HepG2 (cell line): ENCODE measurements at regions not wholly inside any gene's neighbourhood (a gene's known extent, or its start where the extent isn't known, plus 50 kb on each side); places are given as distances from the start of the nearest gene placed in this dataset.

Experiments used
- ATAC-seq: fragments of 200-7000 bp; cut with Tn5 transposase; 3 replicates; pipeline ENCODE4 v1.9.1; 2020; ENCODE audit warnings: mild to moderate bottlenecking, moderate library complexity
- BruUV-seq: library from RNA; stranded (reverse); fragments of 400-500 nt; replicated peaks from 2 replicates; lab custom pipeline; 2021; lab: Mats Ljungman, UMichigan
- CTCF ChIA-PET: fragments of 300-600 bp; formaldehyde crosslinking; extraction: SDS; loops from one replicate; lab custom pipeline; 2021; ENCODE audit warnings: low total read pairs, inconsistent platforms, low intra/inter-chr PET ratio; lab: Yijun Ruan, JAX
- POLR2A ChIA-PET: fragments of 350-600 bp; sonication (Branson Sonifier 250); formaldehyde crosslinking; loops from one replicate; lab custom pipeline; 2020; ENCODE audit warnings: antibody characterized with exemption, inconsistent platforms; lab: Yijun Ruan, JAX
- DNase-seq: peaks from one replicate; pipeline ENCODE4 v3.0.0-alpha.2; 2015; ENCODE audit warnings: low spot score
- FAIRE-seq: peaks from 3 replicates; lab custom pipeline; 2011; peaks lifted over from hg19 to GRCh38; lab: Jason Lieb, UNC
- H2AFZ ChIP-seq: one replicate; pipeline ENCODE4 v1.6.1; 2011; ENCODE audit warnings: low read length, inconsistent platforms
- H3K27ac ChIP-seq: fragments of 300-600 bp; 3 replicates; pipeline ENCODE4 v1.8.0; 2011; ENCODE audit warnings: mixed run types, mild to moderate bottlenecking, mixed read lengths, low read length, inconsistent platforms; ENCODE audit not compliant: insufficient read depth; ENCODE audit errors: extremely low read length
- H3K27me3 ChIP-seq, 2 experiments: fragments of 200-600 bp in 1 of 2; 2 replicates in 1 of 2; 3 replicates in 1 of 2; pipeline versions ENCODE4 v1.6.0 to v1.8.0; 2011; ENCODE audit warnings: low read length in 2 of 2, mild to moderate bottlenecking in 2 of 2, moderate library complexity in 2 of 2, inconsistent platforms in 1 of 2; ENCODE audit not compliant: insufficient read depth in 2 of 2, control insufficient read depth in 1 of 2
- H3K36me3 ChIP-seq, 2 experiments: fragments of 200-600 bp in 1 of 2; replicated peaks in 1 of 2; 2 replicates in 1 of 2; 3 replicates in 1 of 2; pipeline versions ENCODE4 v1.5.1 to v1.8.0; 2011; ENCODE audit warnings: low read length in 2 of 2, inconsistent platforms in 1 of 2; ENCODE audit not compliant: insufficient read depth in 2 of 2, control insufficient read depth in 1 of 2
- H3K4me1 ChIP-seq: 2 replicates; pipeline ENCODE4 v1.5.1; 2012; ENCODE audit warnings: low read length, inconsistent platforms; ENCODE audit not compliant: insufficient read depth
- H3K4me2 ChIP-seq: 2 replicates; pipeline ENCODE4 v1.6.0; 2011; ENCODE audit warnings: low read depth, low read length, inconsistent platforms
- H3K4me3 ChIP-seq, 3 experiments: fragments of 200-600 bp in 1 of 3; sonication (generic), shearing (Covaris generic) in 1 of 3; replicated peaks in 1 of 3; 2 replicates each; pipeline ENCODE4 v1.5.1; 2011 to 2016; ENCODE audit warnings: low read length in 3 of 3, inconsistent platforms in 2 of 3, low read depth in 2 of 3, mild to moderate bottlenecking in 2 of 3, control low read depth in 1 of 3, mixed read lengths in 1 of 3; ENCODE audit not compliant: insufficient read depth in 1 of 3
- H3K79me2 ChIP-seq: one replicate; pipeline ENCODE4 v1.6.1; 2011; ENCODE audit warnings: low read length, inconsistent platforms; ENCODE audit not compliant: insufficient read depth
- H3K9ac ChIP-seq: 2 replicates; pipeline ENCODE4 v1.6.0; 2011; ENCODE audit warnings: mild to moderate bottlenecking, low read depth, low read length, inconsistent platforms; ENCODE audit not compliant: insufficient read depth
- H3K9me3 ChIP-seq: 2 replicates; pipeline ENCODE4 v1.5.1; 2012; ENCODE audit warnings: mild to moderate bottlenecking, low read length
- H4K20me1 ChIP-seq: 2 replicates; pipeline ENCODE4 v1.6.0; 2011; ENCODE audit warnings: inconsistent platforms, mild to moderate bottlenecking, low read length, moderate library complexity; ENCODE audit not compliant: insufficient read depth
- ARHGAP35 ChIP-seq: sonication (generic); formaldehyde crosslinking; IDR thresholded peaks from 2 replicates; pipeline ENCODE4 v1.9.0; 2022; ENCODE audit warnings: mild to moderate bottlenecking, inconsistent platforms, moderate library complexity, missing genetic modification reagents, borderline replicate concordance
- BCL6 ChIP-seq: IDR thresholded peaks from 2 replicates; pipeline ENCODE4 v1.6.1; 2016; ENCODE audit warnings: missing genetic modification reagents, missing compliant biosample characterization
- CBX2 ChIP-seq, 2 experiments: fragments of 200-600 bp in 1 of 2; sonication (generic); formaldehyde crosslinking in 1 of 2; IDR thresholded peaks; 2 replicates each; pipeline versions ENCODE4 v1.7.0 to v1.8.1; 2018 to 2022; ENCODE audit warnings: low read depth in 2 of 2, low read length in 1 of 2, mild to moderate bottlenecking in 1 of 2, missing genetic modification reagents in 1 of 2
- HNRNPUL1 ChIP-seq: fragments of 200-400 bp; formaldehyde crosslinking; IDR thresholded peaks from 2 replicates; pipeline ENCODE4 v1.6.1; 2017; ENCODE audit warnings: low read depth, mild to moderate bottlenecking, low read length, moderate library complexity
- JDP2 ChIP-seq: sonication (generic); formaldehyde crosslinking; IDR thresholded peaks from 2 replicates; pipeline ENCODE4 v1.8.1; 2022; ENCODE audit warnings: missing genetic modification reagents, borderline replicate concordance
- MAFK ChIP-seq, 2 experiments: IDR thresholded peaks in 1 of 2; conservative IDR thresholded peaks in 1 of 2; 2 replicates each; pipeline ENCODE4 v1.6.1; 2011; ENCODE audit warnings: improper control_type of control experiment in 2 of 2, low read length in 2 of 2
- PCBP2 ChIP-seq: fragments of 200-400 bp; formaldehyde crosslinking; optimal IDR thresholded peaks from 2 replicates; pipeline ENCODE3; 2018; ENCODE audit warnings: low read length, low read depth; ENCODE audit not compliant: poor library complexity, severe bottlenecking
- REXO4 ChIP-seq: sonication (generic); formaldehyde crosslinking; IDR thresholded peaks from 2 replicates; pipeline ENCODE4 v1.8.0; 2022; ENCODE audit warnings: missing genetic modification reagents, mild to moderate bottlenecking, borderline replicate concordance
- RFX1 ChIP-seq: fragments of 450-650 bp; IDR thresholded peaks from 2 replicates; pipeline ENCODE4 v1.6.1; 2017
- TMF1 ChIP-seq: sonication (generic); formaldehyde crosslinking; IDR thresholded peaks from 2 replicates; pipeline ENCODE4 v1.8.1; 2022; ENCODE audit warnings: low read depth, missing genetic modification reagents
- ZC3H4 ChIP-seq: sonication (generic); formaldehyde crosslinking; IDR thresholded peaks from 2 replicates; pipeline ENCODE4 v1.4.0; 2020; ENCODE audit warnings: missing genetic modification reagents, borderline replicate concordance
- ZMYM2 ChIP-seq: sonication (generic); formaldehyde crosslinking; IDR thresholded peaks from 2 replicates; pipeline ENCODE4 v1.8.0; 2022; ENCODE audit warnings: mild to moderate bottlenecking, missing genetic modification reagents
- ZNF317 ChIP-seq: sonication (generic); formaldehyde crosslinking; IDR thresholded peaks from 2 replicates; pipeline ENCODE4 v1.5.0; 2020; ENCODE audit warnings: mild to moderate bottlenecking, missing genetic modification reagents
- ZNF382 ChIP-seq: sonication (generic); formaldehyde crosslinking; IDR thresholded peaks from 2 replicates; pipeline ENCODE4 v1.5.0; 2020; ENCODE audit warnings: missing genetic modification reagents, mild to moderate bottlenecking, borderline replicate concordance
- ZNF737 ChIP-seq: sonication (generic); formaldehyde crosslinking; IDR thresholded peaks from 2 replicates; pipeline ENCODE4 v1.5.0; 2020; ENCODE audit warnings: missing genetic modification reagents, mild to moderate bottlenecking, borderline replicate concordance
- WGBS: methylation state at CpG from one replicate; pipeline ENCODE4 v1.1.6; 2017; ENCODE audit warnings: low lambda C conversion rate; 5-methylcytosine and 5-hydroxymethylcytosine counted together
- in situ Hi-C: cut with HindIII; loops from 2 replicates; pipeline ENCODE4 v1.10.0; 2017; ENCODE audit warnings: low pct_unique_long_range_greater_than_20kb; ENCODE audit not compliant: extremely low pct_ligation_motif_present
- intact Hi-C: fragments of 100-400 bp; cut with micrococcal nuclease; formaldehyde crosslinking; loops from one replicate; pipeline ENCODE4 v1.10.0; 2022; ENCODE audit not compliant: unreplicated experiment
- TF ChIP-seq, protein P1 (sequence below): IDR thresholded peaks from 2 replicates; pipeline ENCODE4 v1.6.1; 2016; ENCODE audit warnings: missing biosample characterization, missing genetic modification reagents, low read depth
- TF ChIP-seq, protein P2 (sequence below): sonication (generic); formaldehyde crosslinking; IDR thresholded peaks from 2 replicates; pipeline ENCODE4 v1.5.1; 2020; ENCODE audit warnings: missing genetic modification reagents, mild to moderate bottlenecking, borderline replicate concordance

DNA sequence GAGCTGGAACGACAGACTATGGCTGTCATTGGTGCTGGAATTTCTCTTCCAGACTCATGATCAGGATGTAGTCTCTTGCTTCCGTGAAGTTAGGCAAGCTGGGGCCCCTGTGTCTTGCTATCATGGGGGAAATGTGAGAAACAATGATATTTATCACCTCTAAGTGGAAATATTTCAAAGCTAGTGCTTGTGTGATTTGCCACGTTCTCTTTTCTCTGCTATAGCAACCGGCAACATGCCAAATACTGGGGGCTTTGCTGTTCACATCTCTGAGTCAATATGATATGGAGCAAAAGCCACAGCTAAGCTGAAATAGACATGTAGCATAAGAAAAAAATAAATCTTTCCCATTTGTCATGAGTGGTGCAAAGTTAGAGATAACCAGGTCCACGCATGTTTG is 668.2 kb upstream of the IGFBP3 start:
- TF ChIP-seq, protein P1, sequence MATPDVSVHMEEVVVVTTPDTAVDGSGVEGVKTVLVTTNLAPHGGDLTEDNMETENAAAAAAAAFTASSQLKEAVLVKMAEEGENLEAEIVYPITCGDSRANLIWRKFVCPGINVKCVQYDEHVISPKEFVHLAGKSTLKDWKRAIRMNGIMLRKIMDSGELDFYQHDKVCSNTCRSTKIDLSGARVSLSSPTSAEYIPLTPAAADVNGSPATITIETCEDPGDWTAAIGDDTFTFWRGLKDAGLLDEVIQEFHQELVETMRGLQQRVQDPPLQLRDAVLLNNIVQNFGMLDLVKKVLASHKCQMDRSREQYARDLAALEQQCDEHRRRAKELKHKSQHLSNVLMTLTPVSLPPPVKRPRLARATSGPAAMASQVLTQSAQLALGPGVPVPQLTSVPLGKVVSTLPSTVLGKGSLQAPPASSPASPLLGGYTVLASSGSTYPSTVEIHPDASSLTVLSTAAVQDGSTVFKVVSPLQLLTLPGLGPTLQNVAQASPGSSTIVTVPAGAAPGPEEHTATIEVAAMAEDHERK (CRISPR knock-in tag) = no peak
- no peak for TF ChIP-seq JDP2
- no peak for TF ChIP-seq ZNF382 (CRISPR knock-in tag)
- TF ChIP-seq, protein P2, sequence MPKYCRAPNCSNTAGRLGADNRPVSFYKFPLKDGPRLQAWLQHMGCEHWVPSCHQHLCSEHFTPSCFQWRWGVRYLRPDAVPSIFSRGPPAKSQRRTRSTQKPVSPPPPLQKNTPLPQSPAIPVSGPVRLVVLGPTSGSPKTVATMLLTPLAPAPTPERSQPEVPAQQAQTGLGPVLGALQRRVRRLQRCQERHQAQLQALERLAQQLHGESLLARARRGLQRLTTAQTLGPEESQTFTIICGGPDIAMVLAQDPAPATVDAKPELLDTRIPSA = no peak
- no peak for TF ChIP-seq CBX2 (IDR thresholded peaks at IDR 0.05; ENCODE audit: low read depth, low read length)
- TF ChIP-seq CBX2 (CRISPR knock-in tag; IDR thresholded peaks at IDR 0.05; ENCODE audit: low read depth) = no peak
- TF ChIP-seq RFX1 = no peak
- TF ChIP-seq MAFK (conservative IDR thresholded peaks at IDR 0.05 in 1 of 2, IDR thresholded peaks at IDR 0.05 in 1 of 2; ENCODE audit: low read length in 2 of 2) = no peak
- no peak for TF ChIP-seq TMF1 (CRISPR knock-in tag)
- TF ChIP-seq ZNF317 (CRISPR knock-in tag) = no peak
- TF ChIP-seq ZNF737 (CRISPR knock-in tag) = no peak
- TF ChIP-seq BCL6 = no peak
- no peak for TF ChIP-seq ZMYM2 (CRISPR knock-in tag)
- TF ChIP-seq PCBP2 = no peak
- no peak for TF ChIP-seq REXO4 (CRISPR knock-in tag)
- TF ChIP-seq ZC3H4 (CRISPR knock-in tag) = no peak
- no peak for TF ChIP-seq HNRNPUL1
- TF ChIP-seq ARHGAP35 (CRISPR knock-in tag) = no peak
- TF ChIP-seq, all 625 proteins: peak for 0
- in situ Hi-C loops (no loop called here), intact Hi-C loops (no loop called here)
- ATAC-seq (no peak), FAIRE-seq (no peak), DNase-seq (no peak)
- H4K20me1 ChIP-seq = no peaks in the 10 kb centered on the region
- no peaks in the 10 kb centered on the region for H3K36me3 ChIP-seq
- no peaks in the 10 kb centered on the region for H3K9me3 ChIP-seq
- no peak overlapping the region for H3K4me3 ChIP-seq
- POLR2A ChIA-PET = no interaction called here
- no TSS peak for BruUV-seq
- no peak overlapping the region for H3K4me2 ChIP-seq
- CTCF ChIA-PET = no interaction called here
- no peak overlapping the region for H3K27ac ChIP-seq
- H3K9ac ChIP-seq = no peak overlapping the region
- WGBS = 43% methylated on average over 5 of the region's 5 CpGs
- no peak overlapping the region for H2AFZ ChIP-seq
- no peaks in the 10 kb centered on the region for H3K4me1 ChIP-seq
- no peaks in the 10 kb centered on the region for H3K79me2 ChIP-seq
- no peaks in the 10 kb centered on the region for H3K27me3 ChIP-seq
